ENCODE measurements at regions not wholly inside any gene's neighbourhood (a gene's known extent, or its start where the extent isn't known, plus 50 kb on each side); places are given as distances from the start of the nearest gene placed in this dataset.
A peak's percentile ranks its signal among the peaks of the same experiment; 100 is the strongest.

DNA sequence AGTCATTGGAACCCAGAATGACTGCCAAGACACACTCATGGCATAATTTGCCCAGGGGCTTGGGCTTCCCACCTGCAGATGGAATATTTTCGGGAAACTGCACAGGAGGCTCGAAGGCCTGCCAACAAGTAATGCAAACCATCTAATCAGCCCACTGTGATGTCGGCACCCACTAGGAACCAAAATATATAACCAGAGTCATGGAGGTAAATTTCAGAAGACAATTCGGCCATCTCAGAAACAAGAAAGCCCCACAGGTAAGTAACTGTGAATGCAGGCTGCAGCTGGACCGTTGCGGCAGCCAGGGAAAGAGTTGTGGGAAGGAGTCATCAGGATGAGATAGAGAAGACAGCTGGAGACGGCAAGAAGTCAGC lies 264.4 kb downstream of the SYK start:
- Histone ChIP-seq H3K36me3 (ENCODE audit: insufficient read depth, low read length) (no peaks in the 10 kb centered on the region), H3K79me2 (ENCODE audit: control insufficient read depth, insufficient read depth, low read length, unreplicated experiment) (no peaks in the 10 kb centered on the region), H2AFZ (ENCODE audit: low read length, unreplicated experiment) (no peak overlapping the region), H3K4me1 (ENCODE audit: control insufficient read depth, insufficient read depth, low read length, unreplicated experiment) (peaks cover 18% of the 10 kb centered on the region), H3K27me3 (ENCODE audit: insufficient read depth, low read length) (no peaks in the 10 kb centered on the region), H3K4me3 (ENCODE audit: low read depth, low read length) (no peak overlapping the region), H3K27ac (ENCODE audit: low read depth, low read length) (no peak overlapping the region)

DNA sequence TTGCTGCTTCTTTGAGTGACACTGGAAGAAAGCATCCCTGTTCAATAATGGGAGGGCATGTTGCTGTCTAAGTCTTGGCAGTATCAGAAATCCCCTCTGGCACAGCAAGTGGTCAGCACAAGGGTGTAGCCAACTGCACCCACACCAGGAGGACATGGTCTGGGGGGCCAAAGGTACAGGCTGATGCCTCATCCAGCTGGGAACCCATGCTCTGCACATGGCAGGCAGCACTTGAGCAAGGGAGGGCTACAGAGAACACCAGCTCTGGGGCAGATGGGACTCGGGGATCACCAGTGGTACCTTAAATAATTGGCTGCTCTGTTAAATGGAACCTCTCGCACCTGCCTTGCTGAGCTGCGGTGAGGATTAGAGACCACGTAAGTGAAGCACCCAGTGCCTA lies 265.2 kb downstream of the SYK start:
- no peaks in the 10 kb centered on the region for H3K36me3 ChIP-seq (ENCODE audit: insufficient read depth, low read length)
- H3K27ac ChIP-seq (ENCODE audit: low read depth, low read length) = no peak overlapping the region
- no peak overlapping the region for H3K4me3 ChIP-seq (ENCODE audit: low read depth, low read length)
- no peaks in the 10 kb centered on the region for H3K27me3 ChIP-seq (ENCODE audit: insufficient read depth, low read length)
- H3K79me2 ChIP-seq (ENCODE audit: control insufficient read depth, insufficient read depth, low read length, unreplicated experiment) = no peaks in the 10 kb centered on the region
- H3K4me1 ChIP-seq (ENCODE audit: control insufficient read depth, insufficient read depth, low read length, unreplicated experiment) = peaks cover 16% of the 10 kb centered on the region
- no peak overlapping the region for H2AFZ ChIP-seq (ENCODE audit: low read length, unreplicated experiment)

DNA sequence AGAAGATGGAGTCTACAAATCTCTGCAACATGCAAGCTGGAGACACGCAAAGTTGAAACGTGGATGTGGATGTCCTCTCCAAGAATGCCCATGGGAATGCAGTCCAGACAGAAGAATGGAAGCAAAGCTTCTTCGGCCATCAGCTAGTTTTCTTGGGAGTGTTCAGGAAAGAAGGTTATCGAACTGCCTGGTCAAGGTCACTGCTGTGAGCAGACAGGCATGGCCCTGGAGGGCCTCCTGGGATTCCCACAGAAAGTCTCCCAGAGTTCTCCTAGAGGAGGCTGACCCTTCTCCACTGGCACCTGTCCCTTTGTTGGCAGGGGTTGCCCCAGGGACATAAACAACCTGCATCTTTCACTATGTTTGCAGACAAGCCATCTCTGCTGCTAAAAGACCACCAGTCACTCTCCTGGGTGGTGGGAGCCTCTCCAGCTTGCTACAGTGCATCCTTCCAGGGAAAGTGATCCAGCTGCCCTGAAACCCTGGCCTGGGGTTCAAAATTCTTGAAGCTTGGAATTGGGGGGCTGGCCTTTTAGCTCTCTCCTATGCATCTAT lies 265.8 kb downstream of the SYK start:
- Histone ChIP-seq H3K36me3 (ENCODE audit: insufficient read depth, low read length) (no peaks in the 10 kb centered on the region), H3K4me3 (ENCODE audit: low read depth, low read length) (no peak overlapping the region), H3K27me3 (ENCODE audit: insufficient read depth, low read length) (no peaks in the 10 kb centered on the region), H3K4me1 (ENCODE audit: control insufficient read depth, insufficient read depth, low read length, unreplicated experiment) (peaks cover 16% of the 10 kb centered on the region), H3K27ac (ENCODE audit: low read depth, low read length) (no peak overlapping the region), H2AFZ (ENCODE audit: low read length, unreplicated experiment) (no peak overlapping the region), H3K79me2 (ENCODE audit: control insufficient read depth, insufficient read depth, low read length, unreplicated experiment) (no peaks in the 10 kb centered on the region)

DNA sequence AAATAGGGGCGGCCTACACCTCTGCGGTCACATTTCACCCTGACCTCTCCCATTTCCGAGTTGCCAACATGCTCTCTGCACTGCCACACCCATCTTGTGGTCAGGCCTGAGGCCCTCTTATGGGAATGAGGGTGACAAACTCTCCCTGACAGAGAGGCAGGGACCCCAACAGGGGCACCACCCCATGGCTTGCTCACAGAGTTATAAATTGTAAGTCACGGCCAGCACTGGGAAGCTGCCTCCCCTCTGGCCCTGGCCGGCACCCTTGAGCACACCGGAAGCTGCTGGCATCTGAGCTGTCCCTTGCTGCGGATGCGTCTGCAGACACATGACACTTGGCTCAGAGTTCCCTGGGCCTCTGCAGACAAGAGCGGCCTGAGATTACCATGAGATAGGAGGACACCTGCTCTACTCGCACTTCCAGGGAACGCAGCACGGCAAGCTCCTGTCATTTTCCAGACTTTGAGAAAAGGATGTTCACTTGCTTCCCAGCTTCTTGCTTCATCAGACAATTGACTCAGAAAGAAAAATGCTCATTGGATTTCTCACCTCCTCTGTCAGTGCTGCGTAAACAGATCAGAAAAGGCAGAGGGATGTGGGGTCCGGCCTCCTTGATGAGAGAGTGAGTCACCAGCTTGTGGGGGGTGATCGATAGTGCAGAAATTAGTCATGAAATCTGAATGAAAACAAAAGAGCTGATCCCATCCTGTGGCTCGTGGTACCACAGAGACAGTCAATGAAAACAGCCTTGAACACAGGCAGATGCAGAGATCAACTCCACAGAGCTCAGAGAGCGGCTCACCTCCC lies 269.8 kb downstream of the SYK start:
- H3K27ac ChIP-seq (ENCODE audit: low read depth, low read length) = peak overlapping the region; percentile 99
- H3K79me2 ChIP-seq (ENCODE audit: control insufficient read depth, insufficient read depth, low read length, unreplicated experiment) = no peaks in the 10 kb centered on the region
- no peaks in the 10 kb centered on the region for H3K36me3 ChIP-seq (ENCODE audit: insufficient read depth, low read length)
- peaks cover 15% of the 10 kb centered on the region for H3K4me1 ChIP-seq (ENCODE audit: control insufficient read depth, insufficient read depth, low read length, unreplicated experiment)
- H3K27me3 ChIP-seq (ENCODE audit: insufficient read depth, low read length) = no peaks in the 10 kb centered on the region
- H3K4me3 ChIP-seq (ENCODE audit: low read depth, low read length) = peak overlapping the region; percentile 27; the same call in 1 of the 2 replicates
- H2AFZ ChIP-seq (ENCODE audit: low read length, unreplicated experiment) = no peak overlapping the region

DNA sequence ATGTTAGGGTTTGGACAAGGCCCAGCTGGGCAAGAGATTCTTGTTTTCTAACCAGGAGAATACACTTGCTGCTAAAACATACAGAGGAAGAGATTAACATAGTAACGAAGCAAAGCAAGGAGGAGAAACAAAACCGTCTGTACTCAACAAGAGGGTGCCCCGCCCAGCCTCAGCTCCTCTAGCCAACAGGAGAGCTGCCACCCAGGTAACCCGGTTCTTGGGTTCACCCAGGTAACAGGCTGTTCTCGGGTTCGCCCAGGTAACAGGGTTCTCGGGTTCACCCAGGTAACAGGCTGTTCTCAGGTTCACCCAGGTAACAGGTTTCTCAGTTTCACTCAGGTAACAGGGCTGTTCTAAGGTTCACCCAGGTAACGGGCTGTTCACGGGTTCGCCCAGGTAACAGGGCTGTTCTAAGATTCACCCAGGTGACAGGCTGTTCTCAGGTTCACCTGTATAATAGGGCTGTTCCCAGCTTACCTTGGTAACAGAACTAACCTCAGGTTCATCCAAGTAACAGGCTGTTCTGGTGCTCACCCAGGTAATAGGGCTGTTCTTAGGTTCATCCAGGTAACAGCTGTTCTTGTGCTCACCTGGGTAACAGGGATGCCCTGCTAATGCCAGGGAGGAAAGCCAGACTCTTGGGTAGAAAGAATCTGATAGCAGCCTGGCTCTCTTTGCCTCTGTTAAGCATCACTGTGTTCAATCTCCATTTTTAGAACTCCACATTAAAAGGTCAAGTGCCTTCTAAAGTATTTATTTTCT lies 271.6 kb downstream of the SYK start:
- H2AFZ ChIP-seq (ENCODE audit: low read length, unreplicated experiment) = no peak overlapping the region
- no peaks in the 10 kb centered on the region for H3K27me3 ChIP-seq (ENCODE audit: insufficient read depth, low read length)
- H3K36me3 ChIP-seq (ENCODE audit: insufficient read depth, low read length) = no peaks in the 10 kb centered on the region
- H3K4me1 ChIP-seq (ENCODE audit: control insufficient read depth, insufficient read depth, low read length, unreplicated experiment) = peaks cover 15% of the 10 kb centered on the region
- no peak overlapping the region for H3K4me3 ChIP-seq (ENCODE audit: low read depth, low read length)
- H3K27ac ChIP-seq (ENCODE audit: low read depth, low read length) = no peak overlapping the region; the same call in 1 of the 2 replicates
- H3K79me2 ChIP-seq (ENCODE audit: control insufficient read depth, insufficient read depth, low read length, unreplicated experiment) = no peaks in the 10 kb centered on the region

DNA sequence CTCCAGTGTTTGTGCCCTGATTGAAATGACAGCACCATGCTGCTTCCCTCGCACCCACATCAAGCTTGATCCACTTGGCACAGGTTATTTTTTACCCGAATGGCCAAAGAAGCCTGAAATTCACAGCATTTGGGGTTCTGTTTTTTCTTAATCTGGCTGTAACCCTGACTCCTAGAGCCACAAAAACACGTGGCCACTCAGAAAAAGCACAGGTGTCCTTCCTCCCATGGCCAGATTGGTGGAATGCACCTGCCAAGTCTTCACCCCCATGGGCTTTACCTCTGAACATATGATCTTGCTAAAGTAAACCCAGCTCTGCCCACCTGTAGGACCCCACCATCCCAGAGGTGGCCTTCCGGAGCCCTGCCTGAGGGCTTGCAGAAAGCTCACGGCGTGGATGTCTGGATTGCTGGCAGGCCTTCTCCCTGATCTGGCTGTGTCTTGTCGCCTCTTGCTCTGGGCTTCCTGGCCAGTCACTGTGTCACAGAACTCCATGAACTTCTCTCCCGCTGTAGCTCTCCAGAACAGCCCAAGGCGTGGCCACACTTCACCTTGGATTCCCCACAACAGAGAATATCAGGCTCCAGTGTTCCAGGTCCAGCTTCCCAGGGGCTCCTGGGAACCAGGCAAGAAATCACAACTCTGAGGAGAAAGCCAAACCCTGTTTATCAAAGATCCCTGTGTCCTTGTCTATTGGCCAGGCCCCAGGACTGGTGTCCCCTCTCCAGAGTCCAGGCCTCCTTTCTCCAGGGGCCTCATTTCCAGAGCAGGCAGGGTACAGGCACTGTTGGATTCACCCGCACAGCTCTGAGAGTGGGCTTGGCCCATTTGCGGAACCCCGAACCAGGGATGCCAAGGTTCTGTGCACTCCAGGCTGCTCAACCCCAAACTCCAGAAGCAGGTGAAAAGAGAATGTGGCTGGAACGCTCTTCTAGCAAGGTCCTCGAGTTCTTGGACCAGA lies 272.5 kb downstream of the SYK start:
- no peaks in the 10 kb centered on the region for H3K79me2 ChIP-seq (ENCODE audit: control insufficient read depth, insufficient read depth, low read length, unreplicated experiment)
- no peaks in the 10 kb centered on the region for H3K36me3 ChIP-seq (ENCODE audit: insufficient read depth, low read length)
- no peak overlapping the region for H3K27ac ChIP-seq (ENCODE audit: low read depth, low read length)
- no peak overlapping the region for H3K4me3 ChIP-seq (ENCODE audit: low read depth, low read length)
- no peaks in the 10 kb centered on the region for H3K27me3 ChIP-seq (ENCODE audit: insufficient read depth, low read length)
- peaks cover 15% of the 10 kb centered on the region for H3K4me1 ChIP-seq (ENCODE audit: control insufficient read depth, insufficient read depth, low read length, unreplicated experiment)
- H2AFZ ChIP-seq (ENCODE audit: low read length, unreplicated experiment) = no peak overlapping the region

DNA sequence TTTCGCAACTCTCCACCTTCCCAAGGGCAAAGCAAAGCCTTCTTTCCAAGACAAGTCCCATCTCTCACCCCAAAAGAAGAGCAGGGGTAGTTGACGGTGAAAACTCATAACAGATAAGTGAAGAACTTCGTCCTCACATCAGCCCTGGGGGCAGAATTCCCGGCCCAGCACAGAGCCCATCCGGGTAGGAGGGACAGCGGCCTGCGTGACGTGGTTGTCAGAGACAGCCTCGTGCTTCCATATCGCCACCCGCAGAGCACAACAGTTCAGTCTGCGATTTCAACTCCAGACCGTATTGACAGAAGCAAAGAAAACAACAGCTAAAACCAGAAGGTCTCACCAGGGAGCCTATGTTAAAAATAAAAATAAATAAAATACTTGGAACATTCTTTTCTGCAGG lies 273.2 kb downstream of the SYK start:
- Histone ChIP-seq H3K79me2 (ENCODE audit: control insufficient read depth, insufficient read depth, low read length, unreplicated experiment) (no peaks in the 10 kb centered on the region), H3K4me1 (ENCODE audit: control insufficient read depth, insufficient read depth, low read length, unreplicated experiment) (peaks cover 15% of the 10 kb centered on the region), H2AFZ (ENCODE audit: low read length, unreplicated experiment) (no peak overlapping the region), H3K27ac (ENCODE audit: low read depth, low read length) (no peak overlapping the region), H3K27me3 (ENCODE audit: insufficient read depth, low read length) (no peaks in the 10 kb centered on the region), H3K4me3 (ENCODE audit: low read depth, low read length) (no peak overlapping the region), H3K36me3 (ENCODE audit: insufficient read depth, low read length) (no peaks in the 10 kb centered on the region)

DNA sequence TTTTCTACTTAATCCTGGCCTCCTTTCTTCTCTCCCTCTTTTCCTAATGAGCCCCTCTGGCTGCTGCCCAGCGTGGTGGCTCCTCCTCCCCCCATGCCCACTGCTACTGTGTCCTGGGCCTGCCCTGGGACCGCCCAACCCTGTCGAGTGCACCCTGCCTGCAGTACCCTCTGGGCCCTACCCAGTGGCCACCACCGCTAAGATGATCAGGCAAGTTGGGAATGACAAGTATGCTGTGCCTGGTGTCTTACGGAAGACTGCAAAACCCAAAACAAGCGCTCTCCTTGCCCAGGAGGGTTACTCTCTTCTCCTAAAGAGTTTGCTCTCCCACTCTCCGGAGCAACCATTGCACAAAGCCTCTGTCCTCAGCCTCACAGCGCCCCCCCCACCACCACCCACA lies 273.7 kb downstream of the SYK start:
- Histone ChIP-seq H2AFZ (ENCODE audit: low read length, unreplicated experiment) (no peak overlapping the region), H3K36me3 (ENCODE audit: insufficient read depth, low read length) (no peaks in the 10 kb centered on the region), H3K4me3 (ENCODE audit: low read depth, low read length) (no peak overlapping the region), H3K27ac (ENCODE audit: low read depth, low read length) (no peak overlapping the region), H3K27me3 (ENCODE audit: insufficient read depth, low read length) (no peaks in the 10 kb centered on the region), H3K79me2 (ENCODE audit: control insufficient read depth, insufficient read depth, low read length, unreplicated experiment) (no peaks in the 10 kb centered on the region), H3K4me1 (ENCODE audit: control insufficient read depth, insufficient read depth, low read length, unreplicated experiment) (peaks cover 15% of the 10 kb centered on the region)

DNA sequence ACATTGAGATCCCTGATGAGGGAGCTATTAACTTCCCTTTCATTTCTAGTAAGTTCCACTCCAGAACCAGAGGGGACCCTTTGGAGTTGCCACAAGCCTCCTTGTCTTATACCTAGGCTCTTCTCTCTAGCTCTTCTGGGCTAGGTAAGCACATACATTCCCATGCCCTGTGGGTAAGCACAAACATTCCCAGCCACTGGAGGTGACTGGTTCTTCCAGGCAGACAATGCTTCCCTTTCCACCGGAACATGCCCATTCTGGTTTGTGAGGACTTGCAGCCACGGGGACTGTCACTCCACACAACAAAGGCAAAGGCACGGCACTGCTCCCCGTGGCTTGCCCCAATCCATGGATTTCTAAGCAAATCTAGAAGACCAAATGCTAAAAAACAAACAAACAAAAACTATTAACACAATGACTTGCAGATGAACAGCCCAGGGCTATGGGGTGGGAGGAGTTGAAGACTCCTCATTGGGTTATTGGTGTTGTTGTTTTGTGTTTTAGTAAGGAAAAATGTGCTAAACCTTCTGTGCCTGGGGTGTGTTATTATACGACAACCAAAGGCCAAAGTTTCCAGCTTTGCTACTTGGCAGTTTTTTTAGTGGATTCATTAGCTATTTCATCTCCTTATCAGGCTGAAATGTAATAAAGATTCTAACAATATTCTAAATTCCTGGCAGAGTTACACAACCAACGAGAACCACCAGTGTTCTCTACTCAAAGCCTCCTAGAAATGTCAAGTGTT lies 276.2 kb downstream of the SYK start:
- Histone ChIP-seq H3K4me3 (ENCODE audit: low read depth, low read length) (no peak overlapping the region), H3K27ac (ENCODE audit: low read depth, low read length) (no peak overlapping the region), H3K36me3 (ENCODE audit: insufficient read depth, low read length) (no peaks in the 10 kb centered on the region), H2AFZ (ENCODE audit: low read length, unreplicated experiment) (no peak overlapping the region), H3K79me2 (ENCODE audit: control insufficient read depth, insufficient read depth, low read length, unreplicated experiment) (no peaks in the 10 kb centered on the region), H3K27me3 (ENCODE audit: insufficient read depth, low read length) (no peaks in the 10 kb centered on the region), H3K4me1 (ENCODE audit: control insufficient read depth, insufficient read depth, low read length, unreplicated experiment) (no peaks in the 10 kb centered on the region)

DNA sequence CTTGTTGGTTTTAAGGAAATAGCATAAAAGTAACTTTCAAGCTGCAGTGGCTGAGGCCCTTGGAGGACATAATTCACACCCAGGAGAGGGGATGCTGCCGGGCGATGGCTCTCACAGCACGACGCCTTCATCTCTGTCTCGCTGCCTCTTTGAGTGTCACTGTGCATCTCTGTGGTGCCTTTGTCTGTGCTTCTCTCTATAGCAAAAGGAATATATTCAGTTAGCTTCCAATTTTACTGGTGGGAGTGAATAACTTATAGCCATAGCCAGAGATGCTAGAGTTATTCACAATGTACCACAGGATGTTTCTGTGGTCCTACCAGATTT lies 276.7 kb downstream of the SYK start:
- Histone ChIP-seq H2AFZ (ENCODE audit: low read length, unreplicated experiment) (no peak overlapping the region), H3K79me2 (ENCODE audit: control insufficient read depth, insufficient read depth, low read length, unreplicated experiment) (no peaks in the 10 kb centered on the region), H3K36me3 (ENCODE audit: insufficient read depth, low read length) (no peaks in the 10 kb centered on the region), H3K27me3 (ENCODE audit: insufficient read depth, low read length) (no peaks in the 10 kb centered on the region), H3K4me1 (ENCODE audit: control insufficient read depth, insufficient read depth, low read length, unreplicated experiment) (no peaks in the 10 kb centered on the region), H3K4me3 (ENCODE audit: low read depth, low read length) (no peak overlapping the region), H3K27ac (ENCODE audit: low read depth, low read length) (no peak overlapping the region)

Measured in ACC112 (cell line).